Loucy (cell line): ENCODE measurements at regions not wholly inside any gene's neighbourhood (a gene's known extent, or its start where the extent isn't known, plus 50 kb on each side); places are given as distances from the start of the nearest gene placed in this dataset.

ENCODE experiments used
- H2AFZ ChIP-seq: fragments of 200-600 bp; sonication (generic); 2 replicates; pipeline ENCODE4 v1.6.0; 2016; ENCODE audit warnings: antibody characterized with exemption, mild to moderate bottlenecking, low read length, moderate library complexity
- H3F3A ChIP-seq: fragments of 200-600 bp; 2 replicates; pipeline ENCODE4 v1.6.0; 2016; ENCODE audit warnings: antibody characterized with exemption, low read depth, mild to moderate bottlenecking
- H3K27me3 ChIP-seq: fragments of 200-600 bp; sonication (generic); 2 replicates; pipeline ENCODE4 v1.6.1; 2014; ENCODE audit warnings: low read length, mild to moderate bottlenecking; ENCODE audit not compliant: insufficient read depth, poor library complexity, severe bottlenecking
- H3K36me3 ChIP-seq: fragments of 200-600 bp; sonication (generic); 2 replicates; pipeline ENCODE4 v1.6.1; 2016; ENCODE audit warnings: low read length; ENCODE audit not compliant: insufficient read depth
- H3K4me1 ChIP-seq: fragments of 200-600 bp; sonication (generic); 2 replicates; pipeline ENCODE4 v1.5.1; 2014; ENCODE audit warnings: low read length, mild to moderate bottlenecking; ENCODE audit not compliant: insufficient read depth, poor library complexity, severe bottlenecking
- H3K4me2 ChIP-seq: fragments of 200-600 bp; sonication (generic); 2 replicates; pipeline ENCODE4 v1.6.0; 2014; ENCODE audit warnings: antibody characterized with exemption, low read length, low read depth, mild to moderate bottlenecking; ENCODE audit not compliant: poor library complexity, severe bottlenecking
- H3K4me3 ChIP-seq: fragments of 200-600 bp; sonication (generic); 2 replicates; pipeline ENCODE4 v1.5.1; 2014; ENCODE audit warnings: low read length, mild to moderate bottlenecking, mixed read lengths; ENCODE audit not compliant: poor library complexity, severe bottlenecking
- H3K79me2 ChIP-seq: fragments of 200-600 bp; sonication (generic); 2 replicates; pipeline ENCODE4 v1.6.1; 2014; ENCODE audit warnings: low read length; ENCODE audit not compliant: insufficient read depth
- H3K9ac ChIP-seq: fragments of 200-600 bp; sonication (generic); 2 replicates; pipeline ENCODE4 v1.6.0; 2014; ENCODE audit warnings: mild to moderate bottlenecking, low read depth, low read length, moderate library complexity; ENCODE audit not compliant: poor library complexity, severe bottlenecking
- H3K9me2 ChIP-seq: fragments of 200-600 bp; sonication (generic); replicated peaks from 2 replicates; pipeline ENCODE4 v1.6.1; 2016; ENCODE audit warnings: low read depth, low read length, mixed read lengths
- H3K9me3 ChIP-seq: fragments of 200-600 bp; sonication (generic); 2 replicates; pipeline ENCODE4 v1.6.1; 2014; ENCODE audit warnings: mild to moderate bottlenecking, antibody characterized with exemption, low read length, low read depth; ENCODE audit not compliant: insufficient read depth
- H4K20me1 ChIP-seq: fragments of 200-600 bp; sonication (generic); 2 replicates; pipeline ENCODE4 v1.6.0; 2014; ENCODE audit warnings: antibody characterized with exemption, low read length, mild to moderate bottlenecking; ENCODE audit not compliant: insufficient read depth, poor library complexity, severe bottlenecking
- CTCF ChIP-seq: fragments of 200-600 bp; sonication (generic); conservative IDR thresholded peaks from 2 replicates; pipeline ENCODE4 v1.5.1; 2014; ENCODE audit warnings: mild to moderate bottlenecking, antibody characterized with exemption, low read length
- EZH2phosphoT487 ChIP-seq: fragments of 200-600 bp; IDR thresholded peaks from 2 replicates; pipeline ENCODE4 v1.6.1; 2018; ENCODE audit warnings: antibody characterized with exemption, mild to moderate bottlenecking, moderate library complexity, borderline replicate concordance

GRCh38 chr1:213327017-213327667 lies 276.1 kb downstream of the RPS6KC1 start:
- H3K4me2 ChIP-seq, result no peak overlapping the region

GRCh38 chr1:213329406-213330008 lies 278.5 kb downstream of the RPS6KC1 start:
- no peaks in the 10 kb centered on the region for H3K9me2 ChIP-seq
- no peaks in the 10 kb centered on the region for H3K9me3 ChIP-seq
- no peaks in the 10 kb centered on the region for H3K27me3 ChIP-seq
- H4K20me1 ChIP-seq, result no peaks in the 10 kb centered on the region
- no peak for TF ChIP-seq EZH2phosphoT487
- no peak for TF ChIP-seq CTCF
- H2AFZ ChIP-seq, result no peak overlapping the region
- no peak overlapping the region for H3K4me2 ChIP-seq
- no peaks in the 10 kb centered on the region for H3K36me3 ChIP-seq
- H3K4me1 ChIP-seq, result no peaks in the 10 kb centered on the region
- no peak overlapping the region for H3K4me3 ChIP-seq
- no peaks in the 10 kb centered on the region for H3F3A ChIP-seq
- H3K79me2 ChIP-seq, result no peaks in the 10 kb centered on the region
- no peak overlapping the region for H3K9ac ChIP-seq

More at GRCh38 chr1:213327017-213327667, 276.1 kb downstream of the RPS6KC1 start:
- Histone ChIP-seq H3K9me3 (no peaks in the 10 kb centered on the region), H3K79me2 (no peaks in the 10 kb centered on the region), H2AFZ (no peak overlapping the region), H4K20me1 (no peaks in the 10 kb centered on the region), H3K4me3 (no peak overlapping the region), H3K4me1 (no peaks in the 10 kb centered on the region), H3K36me3 (no peaks in the 10 kb centered on the region), H3K9me2 (no peaks in the 10 kb centered on the region), H3K27me3 (no peaks in the 10 kb centered on the region), H3F3A (no peaks in the 10 kb centered on the region), H3K9ac (no peak overlapping the region)
- no peak for TF ChIP-seq EZH2phosphoT487
- TF ChIP-seq CTCF, result no peak

- H3K9me2 ChIP-seq, result no peaks in the 10 kb centered on the region
- no peak for TF ChIP-seq CTCF
- TF ChIP-seq EZH2phosphoT487, result no peak
- H3K79me2 ChIP-seq, result no peaks in the 10 kb centered on the region
- H3K36me3 ChIP-seq, result no peaks in the 10 kb centered on the region
- H3K9ac ChIP-seq, result no peak overlapping the region
- H4K20me1 ChIP-seq, result no peaks in the 10 kb centered on the region
- H2AFZ ChIP-seq, result no peak overlapping the region
- no peaks in the 10 kb centered on the region for H3K27me3 ChIP-seq
- no peaks in the 10 kb centered on the region for H3K9me3 ChIP-seq
- no peak overlapping the region for H3K4me2 ChIP-seq
- no peaks in the 10 kb centered on the region for H3F3A ChIP-seq
- no peak overlapping the region for H3K4me3 ChIP-seq
- no peaks in the 10 kb centered on the region for H3K4me1 ChIP-seq
Observed at GRCh38 chr1:213330281-213330680, 279.2 kb downstream of the RPS6KC1 start.
